ENCODE measurements at regions not wholly inside any gene's neighbourhood (a gene's known extent, or its start where the extent isn't known, plus 50 kb on each side); places are given as distances from the start of the nearest gene placed in this dataset.

- H3K36me3 Mint-ChIP-seq = no peaks in the 10 kb centered on the region
- H3K27ac ChIP-seq (ENCODE audit: low read length) = no peak overlapping the region
- H3K36me3 ChIP-seq (ENCODE audit: control insufficient read depth in 2 of 2, extremely low read depth in 1 of 2, insufficient read depth in 1 of 2, low read length in 1 of 2) = no peaks in the 10 kb centered on the region
- 83% methylated on average over 15 of the region's 22 CpGs for WGBS (ENCODE audit: insufficient coverage)
- peaks cover 0 to 40% of the 10 kb centered on the region in 2 experiments for H3K27me3 ChIP-seq (replicated peaks in 1 of 2; ENCODE audit: control insufficient read depth in 2 of 2, extremely low read depth in 1 of 2, insufficient read depth in 2 of 2, low read length in 1 of 2)
- H3K4me1 Mint-ChIP-seq = no peaks in the 10 kb centered on the region
- ATAC-seq (replicated peaks in 1 of 4) (no peak), DNase-seq (no peak)
- H3K4me1 ChIP-seq (ENCODE audit: control insufficient read depth in 1 of 2, extremely low read depth in 1 of 2, insufficient read depth in 2 of 2, low read length in 2 of 2) = no peaks in the 10 kb centered on the region
- POLR2A ChIA-PET = no interaction called here
- H3K4me3 ChIP-seq (ENCODE audit: control insufficient read depth in 1 of 2, extremely low read depth in 1 of 2, low read length in 1 of 2) = no peak overlapping the region
- H3K27ac Mint-ChIP-seq = no peak overlapping the region
- CTCF ChIA-PET = no interaction called here
- H3K9me3 Mint-ChIP-seq = no peaks in the 10 kb centered on the region
- no peaks in the 10 kb centered on the region for H3K9me3 ChIP-seq
- H3K4me3 Mint-ChIP-seq = no peak overlapping the region
- peaks cover 12 to 22% of the 10 kb centered on the region in 2 donors for H3K27me3 Mint-ChIP-seq
Observed at GRCh38 chr15:77732514-77733335, 100.0 kb upstream of the LINGO1 start.

GRCh38 chr15:77731945-77732344, 99.2 kb upstream of the LINGO1 start:
- no peaks in the 10 kb centered on the region for H3K9me3 Mint-ChIP-seq
- ChIA-PET POLR2A (no interaction called here), CTCF (no interaction called here)
- H3K4me1 Mint-ChIP-seq = no peaks in the 10 kb centered on the region
- Histone ChIP-seq H3K27ac (ENCODE audit: low read length) (no peak overlapping the region), H3K36me3 (ENCODE audit: control insufficient read depth in 2 of 2, extremely low read depth in 1 of 2, insufficient read depth in 1 of 2, low read length in 1 of 2) (no peaks in the 10 kb centered on the region), H3K9me3 (no peaks in the 10 kb centered on the region), H3K4me3 (ENCODE audit: control insufficient read depth in 1 of 2, extremely low read depth in 1 of 2, low read length in 1 of 2) (no peak overlapping the region), H3K27me3 (replicated peaks in 1 of 2; ENCODE audit: control insufficient read depth in 2 of 2, extremely low read depth in 1 of 2, insufficient read depth in 2 of 2, low read length in 1 of 2) (peaks cover 0 to 40% of the 10 kb centered on the region in 2 experiments), H3K4me1 (ENCODE audit: control insufficient read depth in 1 of 2, extremely low read depth in 1 of 2, insufficient read depth in 2 of 2, low read length in 2 of 2) (no peaks in the 10 kb centered on the region)
- no peak overlapping the region for H3K4me3 Mint-ChIP-seq
- DNase-seq = no peak
- no peak for ATAC-seq (replicated peaks in 1 of 4)
- H3K27me3 Mint-ChIP-seq = peaks cover 8 to 19% of the 10 kb centered on the region in 2 donors
- WGBS (ENCODE audit: insufficient coverage) = 50% methylated on average over 3 of the region's 5 CpGs
- H3K36me3 Mint-ChIP-seq = no peaks in the 10 kb centered on the region
- H3K27ac Mint-ChIP-seq = no peak overlapping the region

- no peak overlapping the region for H3K27ac ChIP-seq (ENCODE audit: low read length)
- Mint-ChIP-seq H3K4me1 (no peaks in the 10 kb centered on the region), H3K9me3 (no peaks in the 10 kb centered on the region), H3K27me3 (peaks cover 7 to 18% of the 10 kb centered on the region in 2 donors), H3K36me3 (no peaks in the 10 kb centered on the region), H3K4me3 (no peak overlapping the region), H3K27ac (no peak overlapping the region)
- 80% methylated on average over 5 of the region's 8 CpGs for WGBS (ENCODE audit: insufficient coverage)
- no peaks in the 10 kb centered on the region for H3K36me3 ChIP-seq (ENCODE audit: control insufficient read depth in 2 of 2, extremely low read depth in 1 of 2, insufficient read depth in 1 of 2, low read length in 1 of 2)
- ATAC-seq (replicated peaks in 1 of 4) = no peak
- peaks cover 0 to 37% of the 10 kb centered on the region in 2 experiments for H3K27me3 ChIP-seq (replicated peaks in 1 of 2; ENCODE audit: control insufficient read depth in 2 of 2, extremely low read depth in 1 of 2, insufficient read depth in 2 of 2, low read length in 1 of 2)
- no peaks in the 10 kb centered on the region for H3K4me1 ChIP-seq (ENCODE audit: control insufficient read depth in 1 of 2, extremely low read depth in 1 of 2, insufficient read depth in 2 of 2, low read length in 2 of 2)
- CTCF ChIA-PET = no interaction called here
- no peak for DNase-seq
- no peaks in the 10 kb centered on the region for H3K9me3 ChIP-seq
- POLR2A ChIA-PET = no interaction called here
- H3K4me3 ChIP-seq (ENCODE audit: control insufficient read depth in 1 of 2, extremely low read depth in 1 of 2, low read length in 1 of 2) = no peak overlapping the region
Observed at GRCh38 chr15:77731067-77731466, 98.4 kb upstream of the LINGO1 start.

- CTCF ChIA-PET = no interaction called here
- H3K9me3 Mint-ChIP-seq = no peaks in the 10 kb centered on the region
- H3K4me1 ChIP-seq (ENCODE audit: control insufficient read depth in 1 of 2, extremely low read depth in 1 of 2, insufficient read depth in 2 of 2, low read length in 2 of 2) = no peaks in the 10 kb centered on the region
- 80% methylated on average over 5 of the region's 7 CpGs for WGBS (ENCODE audit: insufficient coverage)
- no peaks in the 10 kb centered on the region for H3K4me1 Mint-ChIP-seq
- no peak overlapping the region for H3K27ac Mint-ChIP-seq
- H3K4me3 ChIP-seq (ENCODE audit: control insufficient read depth in 1 of 2, extremely low read depth in 1 of 2, low read length in 1 of 2) = no peak overlapping the region
- H3K27ac ChIP-seq (ENCODE audit: low read length) = no peak overlapping the region
- POLR2A ChIA-PET = no interaction called here
- ATAC-seq (replicated peaks in 1 of 4) (no peak), DNase-seq (no peak)
- H3K36me3 Mint-ChIP-seq = no peaks in the 10 kb centered on the region
- H3K27me3 ChIP-seq (replicated peaks in 1 of 2; ENCODE audit: control insufficient read depth in 2 of 2, extremely low read depth in 1 of 2, insufficient read depth in 2 of 2, low read length in 1 of 2) = peaks cover 0 to 24% of the 10 kb centered on the region in 2 experiments
- no peak overlapping the region for H3K4me3 Mint-ChIP-seq
- H3K36me3 ChIP-seq (ENCODE audit: control insufficient read depth in 2 of 2, extremely low read depth in 1 of 2, insufficient read depth in 1 of 2, low read length in 1 of 2) = no peaks in the 10 kb centered on the region
- H3K9me3 ChIP-seq = no peaks in the 10 kb centered on the region
- H3K27me3 Mint-ChIP-seq = peaks cover 7 to 15% of the 10 kb centered on the region in 2 donors
Observed at GRCh38 chr15:77727635-77728304, 95.1 kb upstream of the LINGO1 start.

- no peak for DNase-seq
- H3K27me3 ChIP-seq (replicated peaks in 1 of 2; ENCODE audit: control insufficient read depth in 2 of 2, extremely low read depth in 1 of 2, insufficient read depth in 2 of 2, low read length in 1 of 2) = peaks cover 0 to 33% of the 10 kb centered on the region in 2 experiments
- no peaks in the 10 kb centered on the region for H3K9me3 ChIP-seq
- Mint-ChIP-seq H3K36me3 (no peaks in the 10 kb centered on the region), H3K9me3 (no peaks in the 10 kb centered on the region), H3K27ac (no peak overlapping the region), H3K27me3 (peaks cover 8 to 9% of the 10 kb centered on the region in 2 donors), H3K4me3 (no peak overlapping the region), H3K4me1 (no peaks in the 10 kb centered on the region)
- CTCF ChIA-PET = no interaction called here
- no peaks in the 10 kb centered on the region for H3K36me3 ChIP-seq (ENCODE audit: control insufficient read depth in 2 of 2, extremely low read depth in 1 of 2, insufficient read depth in 1 of 2, low read length in 1 of 2)
- WGBS (ENCODE audit: insufficient coverage) = 74% methylated on average over 5 of the region's 6 CpGs
- no peaks in the 10 kb centered on the region for H3K4me1 ChIP-seq (ENCODE audit: control insufficient read depth in 1 of 2, extremely low read depth in 1 of 2, insufficient read depth in 2 of 2, low read length in 2 of 2)
- no peak for ATAC-seq (replicated peaks in 1 of 4)
- no peak overlapping the region for H3K4me3 ChIP-seq (ENCODE audit: control insufficient read depth in 1 of 2, extremely low read depth in 1 of 2, low read length in 1 of 2)
- H3K27ac ChIP-seq (ENCODE audit: low read length) = no peak overlapping the region
- POLR2A ChIA-PET = no interaction called here
Observed at GRCh38 chr15:77724715-77725114, 92.0 kb upstream of the LINGO1 start.

- H3K27ac Mint-ChIP-seq = no peak overlapping the region
- no peaks in the 10 kb centered on the region for H3K9me3 Mint-ChIP-seq
Observed at GRCh38 chr15:77723756-77724155, 91.0 kb upstream of the LINGO1 start.

More at GRCh38 chr15:77723756-77724155, 91.0 kb upstream of the LINGO1 start:
- no peak overlapping the region for H3K27ac ChIP-seq (ENCODE audit: low read length)
- H3K36me3 ChIP-seq (ENCODE audit: control insufficient read depth in 2 of 2, extremely low read depth in 1 of 2, insufficient read depth in 1 of 2, low read length in 1 of 2) = no peaks in the 10 kb centered on the region
- no peak overlapping the region for H3K4me3 ChIP-seq (ENCODE audit: control insufficient read depth in 1 of 2, extremely low read depth in 1 of 2, low read length in 1 of 2)
- WGBS (ENCODE audit: insufficient coverage) = no CpG with 5 or more reads among the region's 16 CpGs
- ATAC-seq (replicated peaks in 1 of 4) (no peak), DNase-seq (no peak)
- H3K4me3 Mint-ChIP-seq = no peak overlapping the region
- ChIA-PET CTCF (no interaction called here), POLR2A (no interaction called here)
- peaks cover 0 to 31% of the 10 kb centered on the region in 2 experiments for H3K27me3 ChIP-seq (replicated peaks in 1 of 2; ENCODE audit: control insufficient read depth in 2 of 2, extremely low read depth in 1 of 2, insufficient read depth in 2 of 2, low read length in 1 of 2)
- H3K4me1 ChIP-seq (ENCODE audit: control insufficient read depth in 1 of 2, extremely low read depth in 1 of 2, insufficient read depth in 2 of 2, low read length in 2 of 2) = no peaks in the 10 kb centered on the region
- H3K36me3 Mint-ChIP-seq = no peaks in the 10 kb centered on the region
- no peaks in the 10 kb centered on the region for H3K9me3 ChIP-seq
- no peaks in the 10 kb centered on the region for H3K4me1 Mint-ChIP-seq
- peaks cover 6 to 9% of the 10 kb centered on the region in 2 donors for H3K27me3 Mint-ChIP-seq

All from T-cell (primary cell).